ENCODE measurements at regions not wholly inside any gene's neighbourhood (a gene's known extent, or its start where the extent isn't known, plus 50 kb on each side); places are given as distances from the start of the nearest gene placed in this dataset.

DNA sequence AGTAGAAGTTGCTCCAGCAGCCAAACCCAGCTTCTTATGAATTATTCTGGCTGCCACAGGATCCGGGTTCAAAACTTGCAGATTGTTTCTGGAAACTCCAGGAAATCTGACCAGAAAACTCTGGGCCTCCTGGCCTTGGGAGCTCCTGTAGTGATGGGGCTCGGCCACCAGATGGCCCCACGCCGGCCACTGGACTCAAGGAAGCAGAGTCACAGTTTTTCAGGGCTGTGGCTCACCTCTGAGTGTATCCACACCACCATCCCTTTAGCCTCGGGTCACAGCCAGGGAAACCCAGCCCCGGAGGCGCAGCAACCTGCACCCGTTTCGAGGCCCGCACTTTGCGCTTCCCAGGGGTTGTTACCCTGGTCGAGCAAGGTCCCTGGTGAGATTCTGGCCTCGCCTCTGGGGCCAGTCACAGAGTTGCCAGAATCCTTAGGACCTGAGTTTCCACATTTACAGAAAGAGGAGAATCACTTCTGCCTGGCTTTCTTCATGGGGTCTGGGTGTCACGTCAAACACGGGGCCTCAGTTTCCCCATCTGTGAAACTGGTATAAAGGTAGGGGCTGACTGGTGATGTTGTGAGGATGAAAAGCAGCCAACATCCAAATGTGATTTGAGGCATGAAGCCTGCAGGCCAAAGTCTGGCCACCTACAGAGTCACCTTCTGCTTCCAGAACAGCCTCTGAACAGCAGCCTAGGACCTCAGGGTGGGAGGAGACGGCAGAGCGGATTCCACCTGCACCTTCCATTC lies 53.5 kb upstream of the LCTL start (continued):
- TF ChIP-seq ZBTB40 (IDR thresholded peaks at IDR 0.05), result no peak
- TF ChIP-seq ZBTB40 (CRISPR knock-in tag; IDR thresholded peaks at IDR 0.05), result no peak
- TF ChIP-seq ZNF263 (CRISPR knock-in tag; IDR thresholded peaks at IDR 0.05; ENCODE audit: borderline replicate concordance), result no peak
- TF ChIP-seq SMAD4 (CRISPR knock-in tag; conservative IDR thresholded peaks at IDR 0.05), result 0 out of 2 replicates have a peak, but pooled peaks have one; percentile 33
- no peak for TF ChIP-seq DNMT1 (IDR thresholded peaks at IDR 0.05)
- no peak for TF ChIP-seq ZNF121 (CRISPR knock-in tag; conservative IDR thresholded peaks at IDR 0.05)
- no peak for TF ChIP-seq TEAD4 (IDR thresholded peaks at IDR 0.05; ENCODE audit: low read length)
- TF ChIP-seq TEAD4 (CRISPR knock-in tag; IDR thresholded peaks at IDR 0.05; ENCODE audit: borderline replicate concordance), result no peak
- no peak for TF ChIP-seq TCF3 (CRISPR knock-in tag; IDR thresholded peaks at IDR 0.05)
- TF ChIP-seq FOXJ2 (tag; IDR thresholded peaks at IDR 0.05), result no peak
- TF ChIP-seq TFAP4 (CRISPR knock-in tag; IDR thresholded peaks at IDR 0.05; ENCODE audit: borderline replicate concordance), result peak; percentile 48; the same call in 1 of the 2 replicates
- TF ChIP-seq KHSRP (IDR thresholded peaks at IDR 0.05), result no peak
- TF ChIP-seq MECOM (CRISPR knock-in tag; IDR thresholded peaks at IDR 0.05), result no peak
- no peak for TF ChIP-seq RFX7 (CRISPR knock-in tag; IDR thresholded peaks at IDR 0.05)
- no peak for TF ChIP-seq ZNF175 (CRISPR knock-in tag; IDR thresholded peaks at IDR 0.05; ENCODE audit: low read depth)
- TF ChIP-seq, protein P1, sequence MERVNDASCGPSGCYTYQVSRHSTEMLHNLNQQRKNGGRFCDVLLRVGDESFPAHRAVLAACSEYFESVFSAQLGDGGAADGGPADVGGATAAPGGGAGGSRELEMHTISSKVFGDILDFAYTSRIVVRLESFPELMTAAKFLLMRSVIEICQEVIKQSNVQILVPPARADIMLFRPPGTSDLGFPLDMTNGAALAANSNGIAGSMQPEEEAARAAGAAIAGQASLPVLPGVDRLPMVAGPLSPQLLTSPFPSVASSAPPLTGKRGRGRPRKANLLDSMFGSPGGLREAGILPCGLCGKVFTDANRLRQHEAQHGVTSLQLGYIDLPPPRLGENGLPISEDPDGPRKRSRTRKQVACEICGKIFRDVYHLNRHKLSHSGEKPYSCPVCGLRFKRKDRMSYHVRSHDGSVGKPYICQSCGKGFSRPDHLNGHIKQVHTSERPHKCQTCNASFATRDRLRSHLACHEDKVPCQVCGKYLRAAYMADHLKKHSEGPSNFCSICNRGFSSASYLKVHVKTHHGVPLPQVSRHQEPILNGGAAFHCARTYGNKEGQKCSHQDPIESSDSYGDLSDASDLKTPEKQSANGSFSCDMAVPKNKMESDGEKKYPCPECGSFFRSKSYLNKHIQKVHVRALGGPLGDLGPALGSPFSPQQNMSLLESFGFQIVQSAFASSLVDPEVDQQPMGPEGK (CRISPR knock-in tag; IDR thresholded peaks at IDR 0.05; ENCODE audit: borderline replicate concordance), result no peak

All from K562 (cell line).